A673 (cell line): ENCODE measurements at regions not wholly inside any gene's neighbourhood (a gene's known extent, or its start where the extent isn't known, plus 50 kb on each side); places are given as distances from the start of the nearest gene placed in this dataset.

Experiments used
- BruUV-seq: library from RNA; stranded (reverse); fragments of 400-500 nt; replicated peaks from 2 replicates; lab custom pipeline; 2021; lab: Mats Ljungman, UMichigan
- CTCF ChIA-PET: fragments of 300-600 bp; sonication (Branson Sonifier 250); formaldehyde crosslinking; loops from one replicate; lab custom pipeline; 2022; ENCODE audit warnings: antibody characterized with exemption; lab: Charles Lee
- POLR2A ChIA-PET: fragments of 300-600 bp; sonication (Branson Sonifier 250); formaldehyde crosslinking; loops from one replicate; lab custom pipeline; 2022; ENCODE audit warnings: antibody characterized with exemption; ENCODE audit not compliant: low non-redundant PET; lab: Charles Lee
- DNase-seq: peaks from one replicate; pipeline ENCODE4 v3.0.0-alpha.2; 2015; ENCODE audit warnings: low spot score
- H3K27ac ChIP-seq: fragments of 200-600 bp; sonication (generic); 2 replicates; pipeline ENCODE4 v1.5.1; 2016; ENCODE audit warnings: mixed run types, low read depth, mild to moderate bottlenecking, mixed read lengths, antibody characterized with exemption, low read length; ENCODE audit not compliant: poor library complexity, severe bottlenecking
- H3K27me3 ChIP-seq: fragments of 200-600 bp; sonication (generic); replicated peaks from 2 replicates; pipeline ENCODE4 v1.6.1; 2017; ENCODE audit warnings: mixed run types, low read depth, mild to moderate bottlenecking, mixed read lengths, antibody characterized with exemption, low read length; ENCODE audit not compliant: insufficient read depth, poor library complexity
- H3K36me3 ChIP-seq: fragments of 200-600 bp; sonication (generic); 2 replicates; pipeline ENCODE4 v1.6.1; 2016; ENCODE audit warnings: mixed run types, mild to moderate bottlenecking, mixed read lengths, antibody characterized with exemption, low read length; ENCODE audit not compliant: insufficient read depth, poor library complexity, severe bottlenecking
- H3K4me1 ChIP-seq: fragments of 200-600 bp; sonication (generic); 2 replicates; pipeline ENCODE4 v1.6.1; 2017; ENCODE audit warnings: mixed run types, mild to moderate bottlenecking, mixed read lengths, antibody characterized with exemption, low read length; ENCODE audit not compliant: insufficient read depth, poor library complexity, severe bottlenecking
- H3K4me3 ChIP-seq: fragments of 200-600 bp; sonication (generic); 2 replicates; pipeline ENCODE4 v1.5.1; 2016; ENCODE audit warnings: low read depth, mixed run types, mild to moderate bottlenecking, mixed read lengths, low read length; ENCODE audit not compliant: poor library complexity, severe bottlenecking
- H3K9me3 ChIP-seq: fragments of 200-600 bp; sonication (generic); 2 replicates; pipeline ENCODE4 v1.6.1; 2016; ENCODE audit warnings: mixed run types, low read depth, mild to moderate bottlenecking, mixed read lengths, antibody characterized with exemption, low read length; ENCODE audit not compliant: poor library complexity, severe bottlenecking
- CTCF ChIP-seq: fragments of 300-800, 200-600 bp; sonication (generic); conservative IDR thresholded peaks from 2 replicates; pipeline ENCODE4 v1.5.1; 2017; ENCODE audit warnings: low read depth, mild to moderate bottlenecking, antibody characterized with exemption, low read length, moderate library complexity, mixed read lengths
- EZH2 ChIP-seq: fragments of 200-600 bp; sonication (generic); IDR thresholded peaks from 2 replicates; pipeline ENCODE4 v1.6.1; 2017; ENCODE audit warnings: borderline replicate concordance, low read depth, mild to moderate bottlenecking, mixed read lengths, antibody characterized with exemption, low read length; ENCODE audit not compliant: poor library complexity, severe bottlenecking
- intact Hi-C: fragments of 100-400 bp; cut with micrococcal nuclease; formaldehyde crosslinking; loops from one replicate; pipeline ENCODE4 v1.10.0; 2022; ENCODE audit not compliant: unreplicated experiment

DNA sequence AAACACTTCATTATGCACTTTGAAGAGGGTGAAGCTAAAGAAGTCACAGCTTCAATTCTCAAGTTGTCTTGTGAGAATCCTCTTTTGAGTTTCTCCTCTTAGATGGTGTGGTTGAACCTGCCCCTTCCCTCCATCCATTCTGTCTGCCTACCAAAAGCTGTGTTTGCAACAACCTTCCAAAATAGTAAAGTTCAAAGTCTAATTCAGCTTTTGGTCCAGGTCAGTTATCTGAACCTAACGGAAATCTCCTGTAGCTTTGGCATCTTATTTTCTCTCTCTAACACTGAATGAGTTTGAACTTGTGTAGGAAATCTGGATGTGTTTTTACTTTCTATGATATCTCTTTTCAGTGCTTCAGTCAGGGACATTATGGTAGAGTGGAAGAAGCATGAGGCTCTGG is 201.7 kb upstream of the AR start:
- TF ChIP-seq CTCF = no peak
- POLR2A ChIA-PET = no interaction called here
- no peak overlapping the region for H3K27ac ChIP-seq
- no TSS peak for BruUV-seq
- H3K9me3 ChIP-seq = peaks cover 18% of the 10 kb centered on the region
- no peak for DNase-seq
- no peaks in the 10 kb centered on the region for H3K27me3 ChIP-seq
- no peaks in the 10 kb centered on the region for H3K4me1 ChIP-seq
- H3K4me3 ChIP-seq = no peak overlapping the region
- CTCF ChIA-PET = no interaction called here
- intact Hi-C loops = no loop called here
- no peaks in the 10 kb centered on the region for H3K36me3 ChIP-seq

GRCh38 chrX:67346225-67346624 is 197.6 kb upstream of the AR start:
- Histone ChIP-seq H3K4me3 (no peak overlapping the region), H3K9me3 (peaks cover 22% of the 10 kb centered on the region), H3K27ac (no peak overlapping the region), H3K36me3 (no peaks in the 10 kb centered on the region), H3K4me1 (no peaks in the 10 kb centered on the region), H3K27me3 (no peaks in the 10 kb centered on the region)
- CTCF ChIA-PET = no interaction called here
- TF ChIP-seq EZH2 = no peak
- no peak for TF ChIP-seq CTCF
- no TSS peak for BruUV-seq
- POLR2A ChIA-PET = no interaction called here
- DNase-seq = no peak
- intact Hi-C loops = no loop called here

DNA sequence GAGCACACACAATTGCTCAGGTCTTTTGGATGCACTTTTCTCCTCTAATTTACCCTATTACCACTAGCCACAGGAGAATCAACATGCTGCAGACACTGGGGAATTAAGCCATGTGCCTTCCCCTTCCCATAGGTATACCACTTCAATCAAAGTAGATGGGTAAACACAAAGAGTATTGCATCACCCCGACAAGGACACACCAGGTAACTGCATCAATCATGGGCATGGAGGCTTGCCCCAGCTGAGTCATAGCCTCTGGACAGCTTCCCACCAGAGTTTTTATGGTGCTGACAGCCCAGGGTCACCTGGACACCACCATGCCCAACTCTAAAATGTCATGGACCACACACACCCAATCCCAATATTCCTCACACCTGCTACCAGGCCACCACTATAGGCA is 197.2 kb upstream of the AR start:
- ChIA-PET POLR2A (no interaction called here), CTCF (no interaction called here)
- H3K27ac ChIP-seq = no peak overlapping the region
- no peaks in the 10 kb centered on the region for H3K27me3 ChIP-seq
- TF ChIP-seq EZH2 = no peak
- no peak for TF ChIP-seq CTCF
- DNase-seq = no peak
- H3K4me1 ChIP-seq = no peaks in the 10 kb centered on the region
- H3K9me3 ChIP-seq = peaks cover 23% of the 10 kb centered on the region
- no TSS peak for BruUV-seq
- intact Hi-C loops = no loop called here
- no peaks in the 10 kb centered on the region for H3K36me3 ChIP-seq
- H3K4me3 ChIP-seq = no peak overlapping the region
